ENCODE measurements at regions not wholly inside any gene's neighbourhood (a gene's known extent, or its start where the extent isn't known, plus 50 kb on each side); places are given as distances from the start of the nearest gene placed in this dataset.

- TF ChIP-seq POLR2A (IDR thresholded peaks at IDR 0.05; ENCODE audit: low read length) (no peak), GATA1 (IDR thresholded peaks at IDR 0.05; ENCODE audit: low read depth, low read length) (no peak)
These were observed 125.7 kb upstream of the PHACTR1 start for GRCh38 chr6:12590901-12591300.
